ENCODE measurements at regions not wholly inside any gene's neighbourhood (a gene's known extent, or its start where the extent isn't known, plus 50 kb on each side); places are given as distances from the start of the nearest gene placed in this dataset.

DNA sequence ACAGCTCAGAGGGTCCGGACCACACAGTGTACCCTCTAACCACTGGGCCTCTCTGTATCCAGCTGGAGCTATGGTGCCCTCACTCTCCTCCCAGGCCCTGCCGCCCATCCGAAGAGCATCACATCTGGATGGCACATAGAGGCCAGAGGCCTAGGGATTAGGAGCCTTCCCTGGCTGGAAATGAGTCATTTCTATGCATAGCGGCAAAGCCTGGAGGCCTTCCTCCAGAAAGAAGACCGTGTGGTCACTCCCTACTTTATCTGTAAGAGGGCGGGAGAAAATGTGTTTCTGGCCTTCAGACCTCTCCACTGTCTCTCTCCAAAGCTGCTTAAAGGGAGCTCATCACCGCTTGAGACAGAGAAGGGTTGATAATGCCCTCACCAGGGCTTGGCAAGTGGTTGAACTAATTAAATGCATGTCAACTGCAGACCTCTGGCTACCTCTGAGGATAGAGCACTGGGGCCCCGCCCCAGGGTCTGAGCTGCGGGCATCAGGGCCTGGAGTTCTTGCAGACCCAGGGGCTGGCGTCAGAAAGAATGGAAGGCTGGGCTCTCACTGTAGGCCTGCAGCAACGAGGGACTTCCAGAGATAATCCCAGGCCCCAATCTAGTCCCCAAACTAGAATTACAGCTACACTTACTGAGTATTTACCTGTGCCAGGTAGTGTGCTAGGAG is 122.2 kb downstream of the IRX5 start (continued):
- TF ChIP-seq, protein P1, sequence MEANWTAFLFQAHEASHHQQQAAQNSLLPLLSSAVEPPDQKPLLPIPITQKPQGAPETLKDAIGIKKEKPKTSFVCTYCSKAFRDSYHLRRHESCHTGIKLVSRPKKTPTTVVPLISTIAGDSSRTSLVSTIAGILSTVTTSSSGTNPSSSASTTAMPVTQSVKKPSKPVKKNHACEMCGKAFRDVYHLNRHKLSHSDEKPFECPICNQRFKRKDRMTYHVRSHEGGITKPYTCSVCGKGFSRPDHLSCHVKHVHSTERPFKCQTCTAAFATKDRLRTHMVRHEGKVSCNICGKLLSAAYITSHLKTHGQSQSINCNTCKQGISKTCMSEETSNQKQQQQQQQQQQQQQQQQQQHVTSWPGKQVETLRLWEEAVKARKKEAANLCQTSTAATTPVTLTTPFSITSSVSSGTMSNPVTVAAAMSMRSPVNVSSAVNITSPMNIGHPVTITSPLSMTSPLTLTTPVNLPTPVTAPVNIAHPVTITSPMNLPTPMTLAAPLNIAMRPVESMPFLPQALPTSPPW (CRISPR knock-in tag; IDR thresholded peaks at IDR 0.05), result no peak
- TF ChIP-seq SP1 (CRISPR knock-in tag; IDR thresholded peaks at IDR 0.05), result no peak
- TF ChIP-seq ZC3H11A (IDR thresholded peaks at IDR 0.05; ENCODE audit: low read depth, low read length), result no peak
- no peak for TF ChIP-seq SIX5 (IDR thresholded peaks at IDR 0.05; ENCODE audit: borderline replicate concordance in 1 of 2, insufficient read depth in 1 of 2, low read depth in 1 of 2, low read length in 2 of 2)

DNA sequence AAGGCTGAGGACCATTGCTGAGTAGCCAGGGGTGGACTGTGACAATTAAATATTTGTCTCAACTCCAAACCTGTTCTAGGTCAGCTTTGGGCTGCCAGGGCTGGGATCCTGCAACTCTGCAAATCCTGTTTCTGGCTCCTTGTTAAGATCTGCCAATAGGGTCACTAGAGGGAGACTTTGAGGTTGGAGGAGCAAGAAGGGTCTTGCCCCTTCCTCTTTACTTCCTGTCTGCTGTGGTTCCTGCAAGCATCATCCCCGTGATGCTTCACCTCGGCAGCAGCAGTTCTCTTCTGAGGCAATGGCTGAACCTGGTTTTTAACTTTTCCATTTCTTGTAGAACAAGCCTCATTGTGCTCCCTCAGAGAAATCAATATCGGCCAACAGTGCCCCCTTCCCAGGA is 124.6 kb downstream of the IRX5 start:
- H3K79me2 ChIP-seq (ENCODE audit: control insufficient read depth, insufficient read depth, low read length), result no peaks in the 10 kb centered on the region
- DNase-seq (ENCODE audit: extremely low read depth in 1 of 4, low spot score in 3 of 4) (no peak), FAIRE-seq (no peak), ATAC-seq (no peak)
- peaks cover 3% of the 10 kb centered on the region for H3K9me1 ChIP-seq (ENCODE audit: control insufficient read depth, insufficient read depth, low read length)
- no peak overlapping the region for H3K4me3 ChIP-seq
- intact Hi-C loops (cut with micrococcal nuclease), result no loop called here
- CTCF ChIA-PET (ENCODE audit: low intra/inter-chr PET ratio), result no interaction called here
- no peak overlapping the region for H2AFZ ChIP-seq (ENCODE audit: low read depth, low read length)
- no peaks in the 10 kb centered on the region for H3K36me3 ChIP-seq (ENCODE audit: control insufficient read depth, insufficient read depth, low read length)
- no peaks in the 10 kb centered on the region for H3K9me3 ChIP-seq (replicated peaks; ENCODE audit: control insufficient read depth, insufficient read depth, low read depth, low read length)
- no TSS peak for BruUV-seq (replicated peaks)
- 0% methylated on average over 3 of the region's 3 CpGs for WGBS (ENCODE audit: insufficient coverage, low coverage, missing lambda C conversion rate)
- no peak overlapping the region for H3K4me2 ChIP-seq (ENCODE audit: insufficient read depth, low read length)
- no peaks in the 10 kb centered on the region; the same call in 1 of the 2 replicates for H4K20me1 ChIP-seq (replicated peaks; ENCODE audit: control insufficient read depth, insufficient read depth, low read length)
- in situ Hi-C loops (cut with MboI), result no loop called here
- peaks cover 24 to 26% of the 10 kb centered on the region in 2 experiments for H3K27me3 ChIP-seq (ENCODE audit: control insufficient read depth in 2 of 2, insufficient read depth in 2 of 2, low read length in 2 of 2)
- no peak for TF ChIP-seq NCOA4 (IDR thresholded peaks at IDR 0.05; ENCODE audit: partially characterized antibody)
- TF ChIP-seq, protein P2, sequence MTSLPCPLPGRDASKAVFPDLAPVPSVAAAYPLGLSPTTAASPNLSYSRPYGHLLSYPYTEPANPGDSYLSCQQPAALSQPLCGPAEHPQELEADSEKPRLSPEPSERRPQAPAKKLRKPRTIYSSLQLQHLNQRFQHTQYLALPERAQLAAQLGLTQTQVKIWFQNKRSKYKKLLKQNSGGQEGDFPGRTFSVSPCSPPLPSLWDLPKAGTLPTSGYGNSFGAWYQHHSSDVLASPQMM (CRISPR knock-in tag; IDR thresholded peaks at IDR 0.05), result no peak
- no peak for TF ChIP-seq TAF9B (IDR thresholded peaks at IDR 0.05; ENCODE audit: partially characterized antibody)
- TF ChIP-seq JUNB (CRISPR knock-in tag; conservative IDR thresholded peaks at IDR 0.05), result no peak
- H3K27ac ChIP-seq (ENCODE audit: extremely low read depth, low read depth, low read length), result no peak overlapping the region
- H3K9ac ChIP-seq (ENCODE audit: insufficient read depth in 1 of 2, low read depth in 2 of 2, low read length in 2 of 2), result no peak overlapping the region
- POLR2A ChIA-PET, result no interaction called here
- H3K4me1 ChIP-seq (replicated peaks in 1 of 2; ENCODE audit: control insufficient read depth in 2 of 2, insufficient read depth in 2 of 2, low read length in 2 of 2), result peaks cover 0 to 6% of the 10 kb centered on the region in 2 experiments; a peak in 1 of 5 replicates

All from K562 (cell line).